SH-SY5Y (cell line): ENCODE measurements at regions not wholly inside any gene's neighbourhood (a gene's known extent, or its start where the extent isn't known, plus 50 kb on each side); places are given as distances from the start of the nearest gene placed in this dataset.

Source experiments
- GATA2 ChIP-seq: IDR thresholded peaks from 2 replicates; pipeline ENCODE4 v1.6.1; 2011; ENCODE audit warnings: mild to moderate bottlenecking, low read depth, low read length
- GATA3 ChIP-seq: IDR thresholded peaks from 2 replicates; pipeline ENCODE4 v1.6.1; 2011; ENCODE audit warnings: low read depth, mild to moderate bottlenecking, low read length, moderate library complexity

GRCh38 chr7:88540012-88540411 is 219.5 kb upstream of the ZNF804B start:
- no peak for TF ChIP-seq GATA2
- no peak for TF ChIP-seq GATA3
